ENCODE measurements at regions not wholly inside any gene's neighbourhood (a gene's known extent, or its start where the extent isn't known, plus 50 kb on each side); places are given as distances from the start of the nearest gene placed in this dataset.

GRCh38 chr12:40618636-40619035 is 73.6 kb upstream of the CNTN1 start:
- no peak overlapping the region for H2BK15ac ChIP-seq (ENCODE audit: low read depth, low read length)
- H3K23me2 ChIP-seq (ENCODE audit: insufficient read length, low read depth, low read length, poor library complexity, severe bottlenecking): no peaks in the 10 kb centered on the region

More at GRCh38 chr12:40618636-40619035, 73.6 kb upstream of the CNTN1 start:
- Histone ChIP-seq H3K14ac (ENCODE audit: insufficient read depth, low read length) (no peak overlapping the region), H2AFZ (ENCODE audit: low read length) (no peak overlapping the region), H3K4me2 (ENCODE audit: insufficient read depth, insufficient read length, low read length) (no peak overlapping the region), H2AK5ac (ENCODE audit: insufficient read length, low read length) (no peak overlapping the region), H3K4ac (ENCODE audit: low read depth, low read length) (no peak overlapping the region), H4K5ac (ENCODE audit: insufficient read length, low read depth, low read length) (no peak overlapping the region), H3K79me2 (ENCODE audit: insufficient read depth, low read length) (no peaks in the 10 kb centered on the region), H2BK5ac (ENCODE audit: insufficient read length, low read length) (no peak overlapping the region), H3K56ac (ENCODE audit: insufficient read length, low read depth, low read length) (no peak overlapping the region), H3K9ac (ENCODE audit: extremely low read depth, insufficient read length, low read length) (no peak overlapping the region), H4K20me1 (ENCODE audit: control insufficient read depth, insufficient read depth, insufficient read length) (no peaks in the 10 kb centered on the region), H3K27me3 (ENCODE audit: insufficient read depth, low read length) (no peaks in the 10 kb centered on the region), H3K27ac (ENCODE audit: insufficient read length, low read depth, low read length) (no peak overlapping the region), H3K18ac (ENCODE audit: insufficient read length, low read depth, low read length) (no peak overlapping the region), H3K23ac (ENCODE audit: insufficient read length, low read depth, low read length) (no peak overlapping the region), H3K4me1 (ENCODE audit: insufficient read depth, low read length) (no peaks in the 10 kb centered on the region), H3T11ph (ENCODE audit: low read length) (no peak overlapping the region), H4K91ac (ENCODE audit: insufficient read length, low read depth, low read length) (no peak overlapping the region), H2BK12ac (ENCODE audit: insufficient read length, low read depth, low read length) (no peak overlapping the region), H4K8ac (replicated peaks; ENCODE audit: insufficient read length, low read depth, low read length) (no peak overlapping the region), H3K79me1 (ENCODE audit: insufficient read depth, low read depth, low read length, poor library complexity, severe bottlenecking) (no peaks in the 10 kb centered on the region), H3K9me3 (ENCODE audit: control insufficient read depth, low read depth, low read length) (no peaks in the 10 kb centered on the region), H2BK120ac (ENCODE audit: low read depth, low read length, poor library complexity, severe bottlenecking) (no peak overlapping the region), H2BK20ac (ENCODE audit: low read depth, low read length, poor library complexity, severe bottlenecking) (no peak overlapping the region)
- no peaks in the 10 kb centered on the region for H3K27me3 Mint-ChIP-seq (ENCODE audit: low read depth)
- H3K36me3 Mint-ChIP-seq (ENCODE audit: insufficient read depth in 1 of 3, low read depth in 3 of 3): no peaks in the 10 kb centered on the region
- no peak overlapping the region for H3K4me3 Mint-ChIP-seq
- H3K4me1 Mint-ChIP-seq: no peaks in the 10 kb centered on the region
- DNase-seq: no peak
- peaks cover 0 to 2% of the 10 kb centered on the region in 2 experiments; a peak in 2 of 5 replicates for H3K9me3 Mint-ChIP-seq
- no CpG with 5 or more reads among the region's 1 CpG for WGBS (ENCODE audit: extremely low coverage, insufficient read length, low lambda C conversion rate)
- H3K27ac Mint-ChIP-seq: no peak overlapping the region
- no peak for TF ChIP-seq CTCF (conservative IDR thresholded peaks at IDR 0.05)

All from H9 (cell line).